Chondrocyte (in vitro differentiated cells): ENCODE measurements at regions not wholly inside any gene's neighbourhood (a gene's known extent, or its start where the extent isn't known, plus 50 kb on each side); places are given as distances from the start of the nearest gene placed in this dataset.

Experiments used
- DNase-seq: peaks from one replicate; pipeline ENCODE4 v3.0.0; 2021; ENCODE audit warnings: mixed read lengths, low spot score
- H3K27ac Mint-ChIP-seq: one replicate; pipeline ENCODE4 v1.8.0; 2021; ENCODE audit warnings: mild to moderate bottlenecking, moderate library complexity, mixed read lengths; ENCODE audit not compliant: unreplicated experiment
- H3K27me3 Mint-ChIP-seq: 2 replicates; pipeline ENCODE4 v1.8.0; 2021; ENCODE audit warnings: low read depth, mixed read lengths
- H3K36me3 Mint-ChIP-seq: 2 replicates; pipeline ENCODE4 v1.8.0; 2021; ENCODE audit warnings: low read depth, mixed read lengths
- H3K4me1 Mint-ChIP-seq: 2 replicates; pipeline ENCODE4 v1.8.0; 2021; ENCODE audit warnings: low read depth, mild to moderate bottlenecking, mixed read lengths
- H3K4me3 Mint-ChIP-seq: one replicate; pipeline ENCODE4 v1.8.0; 2021; ENCODE audit warnings: mild to moderate bottlenecking, moderate library complexity, mixed read lengths; ENCODE audit not compliant: unreplicated experiment
- H3K9me3 Mint-ChIP-seq: 2 replicates; pipeline ENCODE4 v1.8.0; 2021; ENCODE audit warnings: low read depth, mixed read lengths
- CTCF ChIP-seq: fragments of 200-600 bp; sonication (generic); IDR thresholded peaks from 2 replicates; pipeline ENCODE4 v1.5.0; 2021; ENCODE audit warnings: antibody characterized with exemption, mild to moderate bottlenecking, moderate library complexity

DNA sequence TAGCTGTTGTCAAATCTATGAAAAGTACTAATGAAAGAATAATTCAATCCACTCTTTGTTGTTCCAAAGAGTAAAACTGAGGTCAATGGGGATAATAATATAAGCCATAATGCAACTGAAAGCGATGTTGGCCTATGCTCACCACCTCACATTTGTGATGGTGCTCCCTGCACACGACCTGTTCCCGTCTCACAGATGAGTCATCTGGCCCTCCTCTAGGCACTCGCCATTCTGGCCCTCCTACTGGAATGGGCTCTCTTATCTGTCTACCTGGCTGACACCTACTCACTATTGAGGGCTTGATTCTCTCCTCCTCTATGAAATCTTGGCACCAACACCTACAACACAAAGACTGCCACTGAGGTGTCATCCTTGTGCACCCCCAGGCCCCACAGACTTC lies 585.9 kb upstream of the ID2 start:
- no peaks in the 10 kb centered on the region for H3K36me3 Mint-ChIP-seq
- no peak for DNase-seq
- no peak overlapping the region for H3K4me3 Mint-ChIP-seq
- H3K27me3 Mint-ChIP-seq = no peaks in the 10 kb centered on the region
- H3K27ac Mint-ChIP-seq = no peak overlapping the region
- no peaks in the 10 kb centered on the region for H3K4me1 Mint-ChIP-seq
- TF ChIP-seq CTCF = no peak
- H3K9me3 Mint-ChIP-seq = peaks cover 4% of the 10 kb centered on the region

- H3K27ac Mint-ChIP-seq = no peak overlapping the region
- H3K27me3 Mint-ChIP-seq = no peaks in the 10 kb centered on the region
These were observed 585.4 kb upstream of the ID2 start for GRCh38 chr2:8096484-8096883.

GRCh38 chr2:8098476-8099266 lies 583.2 kb upstream of the ID2 start:
- H3K4me3 Mint-ChIP-seq = no peak overlapping the region
- peaks cover 4% of the 10 kb centered on the region for H3K9me3 Mint-ChIP-seq
- H3K27me3 Mint-ChIP-seq = no peaks in the 10 kb centered on the region
- H3K36me3 Mint-ChIP-seq = no peaks in the 10 kb centered on the region
- TF ChIP-seq CTCF = no peak
- H3K4me1 Mint-ChIP-seq = no peaks in the 10 kb centered on the region
- no peak for DNase-seq
- H3K27ac Mint-ChIP-seq = no peak overlapping the region

More at GRCh38 chr2:8096484-8096883, 585.4 kb upstream of the ID2 start:
- no peaks in the 10 kb centered on the region for H3K36me3 Mint-ChIP-seq
- H3K9me3 Mint-ChIP-seq = peaks cover 4% of the 10 kb centered on the region
- H3K4me1 Mint-ChIP-seq = no peaks in the 10 kb centered on the region
- no peak for TF ChIP-seq CTCF
- H3K4me3 Mint-ChIP-seq = no peak overlapping the region
- DNase-seq = no peak

GRCh38 chr2:8099267-8099582 lies 582.6 kb upstream of the ID2 start:
- H3K27me3 Mint-ChIP-seq = no peaks in the 10 kb centered on the region
- TF ChIP-seq CTCF = no peak
- H3K4me3 Mint-ChIP-seq = no peak overlapping the region

DNA sequence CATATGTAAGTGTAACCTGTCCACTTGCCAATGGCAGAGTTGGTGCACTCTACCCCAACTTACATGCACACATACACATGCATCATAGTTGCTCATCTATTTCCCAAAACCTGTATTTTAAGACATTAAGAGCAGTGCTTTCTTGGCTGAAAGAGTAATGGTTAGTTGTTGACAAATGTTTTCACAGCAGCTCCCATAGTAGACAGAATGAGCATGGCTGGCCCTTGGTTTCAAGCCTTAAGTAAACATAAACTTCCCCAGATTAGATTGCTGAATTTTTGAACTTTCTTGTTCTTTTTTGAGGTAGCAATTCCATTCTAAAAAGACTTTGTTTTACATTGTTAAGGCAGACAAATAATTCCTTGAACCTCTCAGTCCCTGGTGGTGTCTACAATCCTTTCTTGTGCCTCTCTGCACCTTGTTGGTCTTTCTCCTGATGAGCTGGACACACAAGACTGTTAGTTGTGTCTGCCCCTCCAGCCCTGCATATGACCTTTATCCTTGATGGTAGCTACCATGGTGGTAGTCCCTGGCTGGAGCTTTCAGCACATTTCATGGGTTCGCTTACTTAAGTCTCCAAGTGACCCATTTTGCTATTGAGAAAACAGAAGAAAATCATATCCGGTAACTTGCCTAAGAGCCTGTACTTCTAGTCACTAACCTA lies 580.1 kb upstream of the ID2 start:
- Mint-ChIP-seq H3K36me3 (no peaks in the 10 kb centered on the region), H3K9me3 (peaks cover 4% of the 10 kb centered on the region), H3K27ac (no peak overlapping the region), H3K4me1 (no peaks in the 10 kb centered on the region), H3K4me3 (no peak overlapping the region), H3K27me3 (peaks cover 8% of the 10 kb centered on the region)
- no peak for DNase-seq
- TF ChIP-seq CTCF = no peak

More at GRCh38 chr2:8099267-8099582, 582.6 kb upstream of the ID2 start:
- Mint-ChIP-seq H3K4me1 (no peaks in the 10 kb centered on the region), H3K27ac (no peak overlapping the region), H3K36me3 (no peaks in the 10 kb centered on the region), H3K9me3 (peaks cover 4% of the 10 kb centered on the region)
- DNase-seq = no peak
